HL-60 (cell line): ENCODE measurements at regions not wholly inside any gene's neighbourhood (a gene's known extent, or its start where the extent isn't known, plus 50 kb on each side); places are given as distances from the start of the nearest gene placed in this dataset.

Experiments
- DNase-seq, 2 experiments: peaks; one replicate each; pipeline ENCODE4 v3.0.0-alpha.2; 2010 to 2020; ENCODE audit warnings: low read depth in 1 of 2, low spot score in 1 of 2
- H3K27ac ChIP-seq: fragments of 250-450 bp; sonication (Bioruptor Pico); replicated peaks from 2 replicates; pipeline ENCODE4 v1.5.1; 2020; ENCODE audit warnings: mild to moderate bottlenecking, moderate library complexity
- H3K27me3 ChIP-seq: fragments of 250-450 bp; sonication (Bioruptor Pico); 2 replicates; pipeline ENCODE4 v1.5.1; 2021; ENCODE audit warnings: mild to moderate bottlenecking, moderate library complexity; ENCODE audit not compliant: insufficient read depth, poor library complexity, severe bottlenecking
- H3K4me3 ChIP-seq: replicated peaks from 2 replicates; pipeline ENCODE4 v1.5.1; 2011; ENCODE audit warnings: mild to moderate bottlenecking, control low read depth, low read length; ENCODE audit not compliant: insufficient read depth
- GABPA ChIP-seq: IDR thresholded peaks from 2 replicates; pipeline ENCODE4 v1.6.1; 2012; ENCODE audit warnings: low read depth
- POLR2AphosphoS5 ChIP-seq: IDR thresholded peaks from 2 replicates; pipeline ENCODE4 v1.6.1; 2012; ENCODE audit warnings: low read depth
- SPI1 ChIP-seq: IDR thresholded peaks from 2 replicates; pipeline ENCODE4 v1.6.1; 2012; ENCODE audit warnings: low read depth, mild to moderate bottlenecking, borderline replicate concordance
- TF ChIP-seq, protein P1 (sequence below): IDR thresholded peaks from one replicate; pipeline ENCODE4 v1.5.1; 2011; ENCODE audit warnings: low read length, control low read depth, inconsistent platforms; ENCODE audit not compliant: insufficient read depth
- TF ChIP-seq, protein P2 (sequence below): IDR thresholded peaks from 2 replicates; pipeline ENCODE4 v1.6.1; 2012; ENCODE audit warnings: low read depth; ENCODE audit not compliant: insufficient replicate concordance

DNA sequence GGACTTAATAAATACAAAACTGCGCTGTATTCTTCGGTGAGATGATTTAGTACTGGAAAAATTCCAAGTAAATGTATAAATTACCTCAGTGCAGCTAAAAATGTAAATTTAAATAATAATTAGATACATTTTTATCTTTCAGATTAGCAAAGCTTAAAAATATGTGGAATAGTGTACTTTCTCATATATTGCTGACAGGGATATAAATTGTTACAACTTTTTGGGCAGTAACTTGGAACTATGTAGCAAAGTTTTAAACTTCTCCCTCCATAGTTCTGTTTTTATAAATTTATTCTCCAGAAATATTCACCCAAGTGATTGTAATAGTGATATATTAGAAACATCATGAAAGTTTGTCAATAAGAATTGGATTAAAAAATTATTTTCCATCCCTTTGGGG is 384.6 kb upstream of the CITED2 start:
- Histone ChIP-seq H3K4me3 (no peak overlapping the region), H3K27ac (no peak overlapping the region), H3K27me3 (no peaks in the 10 kb centered on the region)
- TF ChIP-seq SPI1 (no peak), POLR2AphosphoS5 (no peak), GABPA (no peak)
- TF ChIP-seq, protein P1, sequence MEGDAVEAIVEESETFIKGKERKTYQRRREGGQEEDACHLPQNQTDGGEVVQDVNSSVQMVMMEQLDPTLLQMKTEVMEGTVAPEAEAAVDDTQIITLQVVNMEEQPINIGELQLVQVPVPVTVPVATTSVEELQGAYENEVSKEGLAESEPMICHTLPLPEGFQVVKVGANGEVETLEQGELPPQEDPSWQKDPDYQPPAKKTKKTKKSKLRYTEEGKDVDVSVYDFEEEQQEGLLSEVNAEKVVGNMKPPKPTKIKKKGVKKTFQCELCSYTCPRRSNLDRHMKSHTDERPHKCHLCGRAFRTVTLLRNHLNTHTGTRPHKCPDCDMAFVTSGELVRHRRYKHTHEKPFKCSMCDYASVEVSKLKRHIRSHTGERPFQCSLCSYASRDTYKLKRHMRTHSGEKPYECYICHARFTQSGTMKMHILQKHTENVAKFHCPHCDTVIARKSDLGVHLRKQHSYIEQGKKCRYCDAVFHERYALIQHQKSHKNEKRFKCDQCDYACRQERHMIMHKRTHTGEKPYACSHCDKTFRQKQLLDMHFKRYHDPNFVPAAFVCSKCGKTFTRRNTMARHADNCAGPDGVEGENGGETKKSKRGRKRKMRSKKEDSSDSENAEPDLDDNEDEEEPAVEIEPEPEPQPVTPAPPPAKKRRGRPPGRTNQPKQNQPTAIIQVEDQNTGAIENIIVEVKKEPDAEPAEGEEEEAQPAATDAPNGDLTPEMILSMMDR, result no peak
- TF ChIP-seq, protein P2, sequence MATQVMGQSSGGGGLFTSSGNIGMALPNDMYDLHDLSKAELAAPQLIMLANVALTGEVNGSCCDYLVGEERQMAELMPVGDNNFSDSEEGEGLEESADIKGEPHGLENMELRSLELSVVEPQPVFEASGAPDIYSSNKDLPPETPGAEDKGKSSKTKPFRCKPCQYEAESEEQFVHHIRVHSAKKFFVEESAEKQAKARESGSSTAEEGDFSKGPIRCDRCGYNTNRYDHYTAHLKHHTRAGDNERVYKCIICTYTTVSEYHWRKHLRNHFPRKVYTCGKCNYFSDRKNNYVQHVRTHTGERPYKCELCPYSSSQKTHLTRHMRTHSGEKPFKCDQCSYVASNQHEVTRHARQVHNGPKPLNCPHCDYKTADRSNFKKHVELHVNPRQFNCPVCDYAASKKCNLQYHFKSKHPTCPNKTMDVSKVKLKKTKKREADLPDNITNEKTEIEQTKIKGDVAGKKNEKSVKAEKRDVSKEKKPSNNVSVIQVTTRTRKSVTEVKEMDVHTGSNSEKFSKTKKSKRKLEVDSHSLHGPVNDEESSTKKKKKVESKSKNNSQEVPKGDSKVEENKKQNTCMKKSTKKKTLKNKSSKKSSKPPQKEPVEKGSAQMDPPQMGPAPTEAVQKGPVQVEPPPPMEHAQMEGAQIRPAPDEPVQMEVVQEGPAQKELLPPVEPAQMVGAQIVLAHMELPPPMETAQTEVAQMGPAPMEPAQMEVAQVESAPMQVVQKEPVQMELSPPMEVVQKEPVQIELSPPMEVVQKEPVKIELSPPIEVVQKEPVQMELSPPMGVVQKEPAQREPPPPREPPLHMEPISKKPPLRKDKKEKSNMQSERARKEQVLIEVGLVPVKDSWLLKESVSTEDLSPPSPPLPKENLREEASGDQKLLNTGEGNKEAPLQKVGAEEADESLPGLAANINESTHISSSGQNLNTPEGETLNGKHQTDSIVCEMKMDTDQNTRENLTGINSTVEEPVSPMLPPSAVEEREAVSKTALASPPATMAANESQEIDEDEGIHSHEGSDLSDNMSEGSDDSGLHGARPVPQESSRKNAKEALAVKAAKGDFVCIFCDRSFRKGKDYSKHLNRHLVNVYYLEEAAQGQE, result no peak
- no peak for DNase-seq

DNA sequence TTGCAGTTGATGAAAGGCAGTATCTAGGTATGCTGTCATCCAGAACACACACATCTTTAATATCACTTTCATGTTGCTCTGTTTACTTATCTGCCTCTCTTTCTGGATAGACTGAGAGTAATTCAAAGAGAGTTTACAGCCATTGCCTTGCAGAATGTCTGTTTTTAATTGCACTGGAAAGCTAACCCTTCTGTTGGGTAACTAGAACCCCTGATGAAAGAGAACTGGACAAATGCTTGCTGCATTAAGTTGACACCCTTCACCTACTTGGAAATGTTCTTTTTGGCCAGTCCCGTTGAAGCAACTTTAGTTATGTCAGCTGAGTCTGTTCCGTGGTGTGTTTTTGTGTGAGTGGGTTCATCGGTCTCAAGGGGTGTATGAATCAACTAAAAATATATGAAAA is 383.8 kb upstream of the CITED2 start:
- no peak for TF ChIP-seq POLR2AphosphoS5
- no peak for TF ChIP-seq SPI1
- TF ChIP-seq, protein P2, result no peak
- TF ChIP-seq GABPA, result no peak
- TF ChIP-seq, protein P1, result no peak
- no peak overlapping the region for H3K4me3 ChIP-seq
- no peak overlapping the region for H3K27ac ChIP-seq
- H3K27me3 ChIP-seq, result no peaks in the 10 kb centered on the region
- no peak for DNase-seq

DNA sequence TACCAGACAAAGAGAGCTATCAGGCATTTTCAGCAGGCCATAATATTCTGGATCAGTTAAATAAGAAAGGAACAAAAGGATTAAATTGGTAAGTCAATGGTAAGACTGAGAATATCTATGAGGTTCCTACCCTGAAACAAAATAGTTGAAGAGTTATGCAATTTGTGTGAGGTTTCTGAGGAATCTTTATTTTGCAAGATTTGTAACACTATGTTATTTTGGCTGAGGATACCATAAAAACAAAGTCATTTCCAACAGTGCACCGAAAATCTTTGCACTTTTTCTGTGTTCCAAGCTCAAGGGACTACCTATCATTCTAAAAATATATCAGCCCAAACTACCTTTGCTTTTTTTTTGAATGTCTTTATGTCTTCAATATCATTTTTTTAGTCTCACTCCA is 383.3 kb upstream of the CITED2 start:
- Histone ChIP-seq H3K4me3 (no peak overlapping the region), H3K27me3 (no peaks in the 10 kb centered on the region), H3K27ac (no peak overlapping the region)
- TF ChIP-seq, protein P2, result no peak
- no peak for TF ChIP-seq GABPA
- no peak for TF ChIP-seq SPI1
- TF ChIP-seq POLR2AphosphoS5, result no peak
- TF ChIP-seq, protein P1, result no peak
- no peak for DNase-seq
